ENCODE measurements at regions not wholly inside any gene's neighbourhood (a gene's known extent, or its start where the extent isn't known, plus 50 kb on each side); places are given as distances from the start of the nearest gene placed in this dataset.

GRCh38 chr3:5731100-5731499, 543.6 kb downstream of the EDEM1 start:
- H3K27ac Mint-ChIP-seq = no peak overlapping the region
- H3K36me3 Mint-ChIP-seq (ENCODE audit: low read depth) = no peaks in the 10 kb centered on the region
- H3K27me3 Mint-ChIP-seq (ENCODE audit: insufficient read depth) = no peaks in the 10 kb centered on the region
- no peaks in the 10 kb centered on the region for H3K9me3 Mint-ChIP-seq
- no peaks in the 10 kb centered on the region for H3K4me1 Mint-ChIP-seq (ENCODE audit: low read depth)
- no peak for DNase-seq (ENCODE audit: low spot score)
- intact Hi-C loops (cut with micrococcal nuclease) = loop anchor here (10.0 kb wide), 1 partner anchor 306 kb away; no protein-coding TSS in a partner anchor
- H3K4me3 Mint-ChIP-seq = no peak overlapping the region

GRCh38 chr3:5732081-5732480, 544.6 kb downstream of the EDEM1 start:
- no peak overlapping the region for H3K27ac Mint-ChIP-seq
- intact Hi-C loops (cut with micrococcal nuclease) = loop anchor here (10.0 kb wide), 1 partner anchor 307 kb away; no protein-coding TSS in a partner anchor
- DNase-seq (ENCODE audit: low spot score) = no peak
- no peaks in the 10 kb centered on the region for H3K27me3 Mint-ChIP-seq (ENCODE audit: insufficient read depth)
- H3K9me3 Mint-ChIP-seq = no peaks in the 10 kb centered on the region
- no peaks in the 10 kb centered on the region for H3K36me3 Mint-ChIP-seq (ENCODE audit: low read depth)
- no peaks in the 10 kb centered on the region for H3K4me1 Mint-ChIP-seq (ENCODE audit: low read depth)
- H3K4me3 Mint-ChIP-seq = no peak overlapping the region

DNA sequence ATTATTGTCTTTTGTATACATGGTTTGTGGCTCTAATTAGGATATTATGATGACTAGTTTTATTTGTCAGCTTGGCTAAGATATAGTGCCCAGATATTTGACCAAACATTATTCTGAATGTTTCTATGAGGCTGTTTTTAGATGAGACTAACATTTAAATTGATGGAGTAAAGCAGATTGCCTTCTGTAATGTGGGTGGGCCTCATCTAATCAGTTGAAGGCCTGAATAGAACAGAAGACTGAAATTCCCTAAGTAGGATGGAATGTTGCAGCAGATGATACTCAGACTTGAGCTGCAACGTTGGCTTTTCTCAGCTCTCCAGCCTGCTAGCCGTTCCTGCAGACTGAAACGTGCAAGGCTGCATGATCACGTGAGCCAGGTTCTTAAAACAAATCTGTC, 546.5 kb downstream of the EDEM1 start:
- no peaks in the 10 kb centered on the region for H3K9me3 Mint-ChIP-seq
- intact Hi-C loops (cut with micrococcal nuclease) = loop anchor here (10.0 kb wide), 1 partner anchor 309 kb away; no protein-coding TSS in a partner anchor
- H3K36me3 Mint-ChIP-seq (ENCODE audit: low read depth) = no peaks in the 10 kb centered on the region
- no peak for DNase-seq (ENCODE audit: low spot score)
- H3K4me1 Mint-ChIP-seq (ENCODE audit: low read depth) = no peaks in the 10 kb centered on the region
- no peak overlapping the region for H3K4me3 Mint-ChIP-seq
- no peak overlapping the region for H3K27ac Mint-ChIP-seq
- no peaks in the 10 kb centered on the region for H3K27me3 Mint-ChIP-seq (ENCODE audit: insufficient read depth)

- Mint-ChIP-seq H3K4me3 (no peak overlapping the region), H3K27ac (no peak overlapping the region), H3K9me3 (no peaks in the 10 kb centered on the region), H3K36me3 (ENCODE audit: low read depth) (no peaks in the 10 kb centered on the region), H3K27me3 (ENCODE audit: insufficient read depth) (no peaks in the 10 kb centered on the region), H3K4me1 (ENCODE audit: low read depth) (no peaks in the 10 kb centered on the region)
- intact Hi-C loops (cut with micrococcal nuclease) = loop anchor here (10.0 kb wide), 1 partner anchor 311 kb away; no protein-coding TSS in a partner anchor
- DNase-seq (ENCODE audit: low spot score) = no peak
These were observed 548.4 kb downstream of the EDEM1 start for GRCh38 chr3:5735896-5736295.

GRCh38 chr3:5739299-5739935, 551.9 kb downstream of the EDEM1 start:
- H3K36me3 Mint-ChIP-seq (ENCODE audit: low read depth) = no peaks in the 10 kb centered on the region
- no peak for DNase-seq (ENCODE audit: low spot score)
- H3K9me3 Mint-ChIP-seq = no peaks in the 10 kb centered on the region
- H3K4me3 Mint-ChIP-seq = no peak overlapping the region
- no peak overlapping the region for H3K27ac Mint-ChIP-seq
- no peaks in the 10 kb centered on the region for H3K27me3 Mint-ChIP-seq (ENCODE audit: insufficient read depth)
- H3K4me1 Mint-ChIP-seq (ENCODE audit: low read depth) = no peaks in the 10 kb centered on the region
- intact Hi-C loops (cut with micrococcal nuclease) = loop anchor here (10.0 kb wide), 1 partner anchor 315 kb away; no protein-coding TSS in a partner anchor

- no peaks in the 10 kb centered on the region for H3K9me3 Mint-ChIP-seq
- no peak overlapping the region for H3K27ac Mint-ChIP-seq
- intact Hi-C loops (cut with micrococcal nuclease) = loop anchor here (10.0 kb wide), 1 partner anchor 315 kb away; no protein-coding TSS in a partner anchor
These were observed 552.4 kb downstream of the EDEM1 start for GRCh38 chr3:5739949-5740348.

DNA sequence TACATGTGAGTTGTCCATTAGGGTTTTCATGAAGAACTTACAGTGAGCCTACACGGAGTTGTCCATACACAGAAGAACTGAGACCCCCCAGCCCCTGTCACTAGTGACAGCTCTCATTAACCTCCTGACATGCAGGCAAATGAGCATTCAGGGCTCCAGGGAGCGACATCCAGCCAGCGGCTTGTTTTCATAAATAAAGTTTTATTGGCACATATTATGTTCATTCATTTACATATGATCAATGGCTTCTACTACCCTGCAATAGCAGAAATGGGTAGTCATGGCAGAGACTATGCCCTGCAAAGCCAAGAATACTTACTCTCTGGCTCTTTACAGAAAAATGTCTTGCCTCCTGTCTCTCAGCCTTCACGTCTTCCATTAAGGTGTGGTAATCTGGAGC, 553.5 kb downstream of the EDEM1 start:
- H3K9me3 Mint-ChIP-seq = no peaks in the 10 kb centered on the region

More at GRCh38 chr3:5739949-5740348, 552.4 kb downstream of the EDEM1 start:
- no peak for DNase-seq (ENCODE audit: low spot score)
- Mint-ChIP-seq H3K4me3 (no peak overlapping the region), H3K27me3 (ENCODE audit: insufficient read depth) (no peaks in the 10 kb centered on the region), H3K36me3 (ENCODE audit: low read depth) (no peaks in the 10 kb centered on the region), H3K4me1 (ENCODE audit: low read depth) (no peaks in the 10 kb centered on the region)

DNA sequence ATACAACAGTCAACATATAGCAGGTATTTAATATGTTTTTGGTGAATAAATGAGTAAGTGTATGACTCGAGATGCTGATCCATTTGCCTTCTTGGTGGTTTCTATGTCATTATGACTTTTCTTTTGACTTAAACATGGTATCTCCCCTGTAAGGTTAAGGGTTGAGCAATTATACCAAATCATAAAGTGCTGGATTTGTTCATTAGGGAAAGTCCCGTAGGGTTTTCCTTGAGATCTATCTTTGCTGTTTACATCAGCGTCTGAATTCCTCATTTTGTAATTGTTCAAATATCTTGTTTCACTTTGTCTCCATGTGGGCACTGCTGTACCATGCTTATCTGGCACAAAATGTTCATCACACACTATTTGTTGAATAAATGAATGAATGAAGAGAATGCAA, 562.6 kb downstream of the EDEM1 start:
- Mint-ChIP-seq H3K4me1 (ENCODE audit: low read depth) (no peaks in the 10 kb centered on the region), H3K36me3 (ENCODE audit: low read depth) (no peaks in the 10 kb centered on the region), H3K27me3 (ENCODE audit: insufficient read depth) (no peaks in the 10 kb centered on the region)

More for the DNA sequence above, 553.5 kb downstream of the EDEM1 start:
- H3K27ac Mint-ChIP-seq = no peak overlapping the region
- H3K4me3 Mint-ChIP-seq = no peak overlapping the region
- intact Hi-C loops (cut with micrococcal nuclease) = no loop called here
- no peaks in the 10 kb centered on the region for H3K36me3 Mint-ChIP-seq (ENCODE audit: low read depth)
- H3K4me1 Mint-ChIP-seq (ENCODE audit: low read depth) = no peaks in the 10 kb centered on the region
- no peaks in the 10 kb centered on the region for H3K27me3 Mint-ChIP-seq (ENCODE audit: insufficient read depth)
- DNase-seq (ENCODE audit: low spot score) = no peak

DNA sequence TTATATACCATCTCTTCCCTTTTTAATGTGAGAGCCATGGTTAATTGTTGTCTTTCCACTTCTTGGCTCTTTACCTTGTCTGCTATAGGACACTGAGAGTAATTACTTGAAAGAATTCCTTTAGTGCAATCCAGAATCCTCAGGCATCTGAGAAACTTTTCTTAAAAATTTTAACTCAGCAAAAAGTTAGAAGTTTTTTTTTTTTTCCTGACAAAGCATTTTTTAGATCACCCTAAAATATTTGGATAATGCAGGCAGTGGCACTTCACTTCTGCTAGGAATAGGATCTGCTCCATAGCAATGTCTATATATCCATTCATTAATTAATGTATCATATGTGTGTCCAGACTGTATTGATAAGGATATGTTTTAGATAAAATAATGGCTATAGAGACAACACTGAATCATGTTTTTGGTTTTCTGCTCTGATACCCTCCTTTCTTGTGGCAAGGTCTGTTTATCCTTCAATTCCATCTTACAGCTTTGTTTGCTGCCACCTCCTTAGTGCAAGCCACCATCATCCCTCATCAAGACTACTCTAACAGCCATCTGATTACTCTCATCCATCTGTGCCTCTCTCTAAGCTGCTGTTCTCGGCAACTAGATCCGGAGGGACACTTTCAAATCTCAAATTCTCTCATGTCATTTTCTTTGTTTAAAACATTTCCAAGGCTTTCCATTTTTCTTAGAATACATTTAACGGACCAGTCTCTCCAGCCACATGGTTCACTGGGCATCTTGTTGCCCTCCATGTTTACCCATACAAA, 563.5 kb downstream of the EDEM1 start:
- H3K27me3 Mint-ChIP-seq (ENCODE audit: insufficient read depth) = no peaks in the 10 kb centered on the region
- H3K27ac Mint-ChIP-seq = no peak overlapping the region
- H3K9me3 Mint-ChIP-seq = no peaks in the 10 kb centered on the region
- DNase-seq (ENCODE audit: low spot score) = no peak
- intact Hi-C loops (cut with micrococcal nuclease) = no loop called here
- H3K4me3 Mint-ChIP-seq = no peak overlapping the region
- no peaks in the 10 kb centered on the region for H3K36me3 Mint-ChIP-seq (ENCODE audit: low read depth)
- H3K4me1 Mint-ChIP-seq (ENCODE audit: low read depth) = no peaks in the 10 kb centered on the region

More for the DNA sequence above, 562.6 kb downstream of the EDEM1 start:
- no peak for DNase-seq (ENCODE audit: low spot score)
- no peak overlapping the region for H3K27ac Mint-ChIP-seq
- H3K4me3 Mint-ChIP-seq = no peak overlapping the region
- intact Hi-C loops (cut with micrococcal nuclease) = no loop called here
- no peaks in the 10 kb centered on the region for H3K9me3 Mint-ChIP-seq

DNA sequence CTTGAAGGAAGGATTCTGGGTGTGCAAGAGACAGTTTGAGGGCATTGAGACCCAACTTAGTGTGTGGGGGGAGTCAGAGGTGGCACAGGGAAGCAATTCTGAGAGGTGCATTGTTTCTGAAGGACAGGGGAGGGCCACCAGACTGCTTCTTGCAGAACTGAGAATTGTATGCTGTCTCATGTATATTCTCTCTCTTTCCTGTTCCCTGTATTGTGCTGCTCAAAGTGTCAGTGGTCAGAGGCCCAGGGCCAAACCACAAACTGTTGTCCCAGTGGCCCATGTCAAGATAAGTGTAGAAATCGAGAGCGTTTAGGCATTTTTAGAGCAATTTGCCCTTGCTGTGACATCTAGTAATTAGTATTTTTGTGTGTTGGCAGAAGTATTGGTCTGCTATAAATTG, 567.1 kb downstream of the EDEM1 start:
- H3K9me3 Mint-ChIP-seq = no peaks in the 10 kb centered on the region
- H3K27me3 Mint-ChIP-seq (ENCODE audit: insufficient read depth) = no peaks in the 10 kb centered on the region
- H3K36me3 Mint-ChIP-seq (ENCODE audit: low read depth) = no peaks in the 10 kb centered on the region
- no peak overlapping the region for H3K4me3 Mint-ChIP-seq
- H3K4me1 Mint-ChIP-seq (ENCODE audit: low read depth) = no peaks in the 10 kb centered on the region
- intact Hi-C loops (cut with micrococcal nuclease) = no loop called here
- DNase-seq (ENCODE audit: low spot score) = no peak
- H3K27ac Mint-ChIP-seq = no peak overlapping the region

GRCh38 chr3:5756443-5756842, 568.9 kb downstream of the EDEM1 start:
- H3K9me3 Mint-ChIP-seq = no peaks in the 10 kb centered on the region
- intact Hi-C loops (cut with micrococcal nuclease) = no loop called here
- H3K27ac Mint-ChIP-seq = no peak overlapping the region
- H3K4me1 Mint-ChIP-seq (ENCODE audit: low read depth) = no peaks in the 10 kb centered on the region
- no peaks in the 10 kb centered on the region for H3K27me3 Mint-ChIP-seq (ENCODE audit: insufficient read depth)
- no peaks in the 10 kb centered on the region for H3K36me3 Mint-ChIP-seq (ENCODE audit: low read depth)
- no peak for DNase-seq (ENCODE audit: low spot score)
- H3K4me3 Mint-ChIP-seq = no peak overlapping the region

- DNase-seq (ENCODE audit: low spot score) = no peak
- intact Hi-C loops (cut with micrococcal nuclease) = no loop called here
- Mint-ChIP-seq H3K4me3 (no peak overlapping the region), H3K4me1 (ENCODE audit: low read depth) (no peaks in the 10 kb centered on the region), H3K36me3 (ENCODE audit: low read depth) (no peaks in the 10 kb centered on the region), H3K9me3 (no peaks in the 10 kb centered on the region), H3K27ac (no peak overlapping the region), H3K27me3 (ENCODE audit: insufficient read depth) (no peaks in the 10 kb centered on the region)
These were observed 569.8 kb downstream of the EDEM1 start for GRCh38 chr3:5757213-5757804.

GRCh38 chr3:5758699-5759098, 571.2 kb downstream of the EDEM1 start:
- Mint-ChIP-seq H3K4me1 (ENCODE audit: low read depth) (no peaks in the 10 kb centered on the region), H3K4me3 (no peak overlapping the region), H3K27ac (no peak overlapping the region), H3K36me3 (ENCODE audit: low read depth) (no peaks in the 10 kb centered on the region), H3K9me3 (no peaks in the 10 kb centered on the region), H3K27me3 (ENCODE audit: insufficient read depth) (no peaks in the 10 kb centered on the region)
- intact Hi-C loops (cut with micrococcal nuclease) = no loop called here
- no peak for DNase-seq (ENCODE audit: low spot score)

Measured in activated T-helper 1 cell treated with anti-CD3 and anti-CD28 coated beads, Interleukin-12 subunit alpha, Interleukin-12 subunit beta, Interleukin-2, Interleukin-4 antibody, amounts not matched to agents 30 ng/mL and 10 ng/mL and 1 ng/mL, durations not matched to agents 14 hours and 24 hours and 36 hours (primary cell).